ENCODE measurements at regions not wholly inside any gene's neighbourhood (a gene's known extent, or its start where the extent isn't known, plus 50 kb on each side); places are given as distances from the start of the nearest gene placed in this dataset.

DNA sequence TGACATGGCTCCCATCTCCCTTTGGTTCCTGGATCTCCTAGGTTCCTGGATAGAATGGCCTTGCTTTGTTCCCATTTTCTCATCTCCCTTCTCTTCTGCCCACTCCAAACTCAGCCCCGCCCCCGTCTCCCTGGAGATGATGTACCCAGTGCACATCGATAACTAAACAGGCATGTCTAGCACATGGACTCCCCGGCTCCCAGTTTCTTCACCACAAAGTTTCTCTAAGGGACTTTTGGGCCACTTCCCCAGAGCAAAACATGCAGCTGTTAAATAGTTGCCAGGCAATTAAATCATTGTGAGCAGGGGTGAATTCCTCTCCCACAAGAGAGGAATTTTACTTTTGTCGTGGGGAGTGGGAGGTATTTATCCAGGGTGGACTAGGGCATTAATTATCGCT is 259.0 kb downstream of the GADD45G start:
- ChIA-PET RAD21 (ENCODE audit: unreplicated experiment) (interaction anchor here (1.2 to 1.3 kb wide), 2 partner anchors 10 to 121 kb away, joined by 3 read pairs; no protein-coding TSS in a partner anchor), POLR2A (no interaction called here)

More for the DNA sequence above, 259.0 kb downstream of the GADD45G start:
- no peak overlapping the region for H3K4me3 ChIP-seq
- in situ Hi-C loops (cut with MboI) (no loop called here), intact Hi-C loops (cut with micrococcal nuclease; ENCODE audit: unreplicated experiment) (no loop called here)
- no peaks in the 10 kb centered on the region; a peak in 1 of 4 replicates for H3K27me3 ChIP-seq (replicated peaks in 1 of 2; ENCODE audit: control insufficient read depth in 2 of 2, insufficient read depth in 2 of 2, low read length in 1 of 2)
- no peak overlapping the region for H3K27ac ChIP-seq (ENCODE audit: control insufficient read depth, insufficient read depth)
- H3K9ac ChIP-seq (ENCODE audit: control insufficient read depth, insufficient read depth, low read length) = no peak overlapping the region
- peak; percentile 35; the same call in 2 of the 3 replicates for ATAC-seq
- no peak overlapping the region for H3K4me2 ChIP-seq (ENCODE audit: control insufficient read depth, insufficient read depth)
- no peak overlapping the region for H2AFZ ChIP-seq (ENCODE audit: control insufficient read depth, low read depth, low read length)
- no peak for DNase-seq (ENCODE audit: low read depth, low spot score)
- ChIA-PET CTCF (no interaction called here), SMC1A (ENCODE audit: uncharacterized antibody, unreplicated experiment) (interaction anchor here (1.4 kb wide), 1 partner anchor 248 kb away, joined by 3 read pairs; no protein-coding TSS in a partner anchor)
- TF ChIP-seq CBX5 (IDR thresholded peaks at IDR 0.05; ENCODE audit: low read depth) = no peak
- TF ChIP-seq GATAD2B (conservative IDR thresholded peaks at IDR 0.05; ENCODE audit: low read depth) = 0 out of 2 replicates have a peak, but pooled peaks have one; percentile 29
- no peak for TF ChIP-seq ZNF217 (IDR thresholded peaks at IDR 0.05)
- no peak for TF ChIP-seq KLF5 (IDR thresholded peaks at IDR 0.05; ENCODE audit: partially characterized antibody)
- TF ChIP-seq HDGF (IDR thresholded peaks at IDR 0.05) = no peak
- TF ChIP-seq, protein P1, sequence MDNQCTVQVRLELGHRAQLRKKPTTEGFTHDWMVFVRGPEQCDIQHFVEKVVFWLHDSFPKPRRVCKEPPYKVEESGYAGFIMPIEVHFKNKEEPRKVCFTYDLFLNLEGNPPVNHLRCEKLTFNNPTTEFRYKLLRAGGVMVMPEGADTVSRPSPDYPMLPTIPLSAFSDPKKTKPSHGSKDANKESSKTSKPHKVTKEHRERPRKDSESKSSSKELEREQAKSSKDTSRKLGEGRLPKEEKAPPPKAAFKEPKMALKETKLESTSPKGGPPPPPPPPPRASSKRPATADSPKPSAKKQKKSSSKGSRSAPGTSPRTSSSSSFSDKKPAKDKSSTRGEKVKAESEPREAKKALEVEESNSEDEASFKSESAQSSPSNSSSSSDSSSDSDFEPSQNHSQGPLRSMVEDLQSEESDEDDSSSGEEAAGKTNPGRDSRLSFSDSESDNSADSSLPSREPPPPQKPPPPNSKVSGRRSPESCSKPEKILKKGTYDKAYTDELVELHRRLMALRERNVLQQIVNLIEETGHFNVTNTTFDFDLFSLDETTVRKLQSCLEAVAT (IDR thresholded peaks at IDR 0.05) = 0 out of 2 replicates have a peak, but pooled peaks have one; percentile 44
- no peak for TF ChIP-seq RCOR1 (conservative IDR thresholded peaks at IDR 0.05; ENCODE audit: low read depth, low read length)
- no peak for TF ChIP-seq RAD21 (IDR thresholded peaks at IDR 0.05; ENCODE audit: insufficient read depth, low read depth, low read length)
- TF ChIP-seq MTA2 (IDR thresholded peaks at IDR 0.05; ENCODE audit: low read depth) = 0 out of 2 replicates have a peak, but pooled peaks have one; percentile 10
- TF ChIP-seq MYB (IDR thresholded peaks at IDR 0.05; ENCODE audit: borderline replicate concordance, low read depth, low read length) = no peak
- no peak for TF ChIP-seq ZBED1 (IDR thresholded peaks at IDR 0.05; ENCODE audit: borderline replicate concordance)
- TF ChIP-seq TCF12 (IDR thresholded peaks at IDR 0.05; ENCODE audit: low read depth, low read length) = no peak
- no peak for TF ChIP-seq YBX1 (IDR thresholded peaks at IDR 0.05)
- peak; percentile 14 for TF ChIP-seq MEF2B (IDR thresholded peaks at IDR 0.05; ENCODE audit: partially characterized antibody, poor library complexity, severe bottlenecking)
- no peak for TF ChIP-seq EP300 (IDR thresholded peaks at IDR 0.05; ENCODE audit: borderline replicate concordance in 1 of 2, control insufficient read depth in 1 of 2, low read depth in 2 of 2, low read length in 2 of 2)
- TF ChIP-seq, protein P2, sequence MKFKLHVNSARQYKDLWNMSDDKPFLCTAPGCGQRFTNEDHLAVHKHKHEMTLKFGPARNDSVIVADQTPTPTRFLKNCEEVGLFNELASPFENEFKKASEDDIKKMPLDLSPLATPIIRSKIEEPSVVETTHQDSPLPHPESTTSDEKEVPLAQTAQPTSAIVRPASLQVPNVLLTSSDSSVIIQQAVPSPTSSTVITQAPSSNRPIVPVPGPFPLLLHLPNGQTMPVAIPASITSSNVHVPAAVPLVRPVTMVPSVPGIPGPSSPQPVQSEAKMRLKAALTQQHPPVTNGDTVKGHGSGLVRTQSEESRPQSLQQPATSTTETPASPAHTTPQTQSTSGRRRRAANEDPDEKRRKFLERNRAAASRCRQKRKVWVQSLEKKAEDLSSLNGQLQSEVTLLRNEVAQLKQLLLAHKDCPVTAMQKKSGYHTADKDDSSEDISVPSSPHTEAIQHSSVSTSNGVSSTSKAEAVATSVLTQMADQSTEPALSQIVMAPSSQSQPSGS (IDR thresholded peaks at IDR 0.05; ENCODE audit: low read length) = no peak
- no peak for TF ChIP-seq HCFC1 (IDR thresholded peaks at IDR 0.05; ENCODE audit: low read length)
- TF ChIP-seq IKZF1 (conservative IDR thresholded peaks at IDR 0.05) = peak; percentile 54; the same call in 1 of the 2 replicates
- TF ChIP-seq SP1 (IDR thresholded peaks at IDR 0.05; ENCODE audit: low read depth, low read length) = no peak
- TF ChIP-seq CREB1 (IDR thresholded peaks at IDR 0.05; ENCODE audit: low read depth) = no peak
- peak in 1 of 2 experiments; percentile 35; a peak in 2 of 4 replicates for TF ChIP-seq IKZF2 (IDR thresholded peaks at IDR 0.05)
- no peak for TF ChIP-seq TCF7 (IDR thresholded peaks at IDR 0.05; ENCODE audit: borderline replicate concordance)
- TF ChIP-seq, protein P3, sequence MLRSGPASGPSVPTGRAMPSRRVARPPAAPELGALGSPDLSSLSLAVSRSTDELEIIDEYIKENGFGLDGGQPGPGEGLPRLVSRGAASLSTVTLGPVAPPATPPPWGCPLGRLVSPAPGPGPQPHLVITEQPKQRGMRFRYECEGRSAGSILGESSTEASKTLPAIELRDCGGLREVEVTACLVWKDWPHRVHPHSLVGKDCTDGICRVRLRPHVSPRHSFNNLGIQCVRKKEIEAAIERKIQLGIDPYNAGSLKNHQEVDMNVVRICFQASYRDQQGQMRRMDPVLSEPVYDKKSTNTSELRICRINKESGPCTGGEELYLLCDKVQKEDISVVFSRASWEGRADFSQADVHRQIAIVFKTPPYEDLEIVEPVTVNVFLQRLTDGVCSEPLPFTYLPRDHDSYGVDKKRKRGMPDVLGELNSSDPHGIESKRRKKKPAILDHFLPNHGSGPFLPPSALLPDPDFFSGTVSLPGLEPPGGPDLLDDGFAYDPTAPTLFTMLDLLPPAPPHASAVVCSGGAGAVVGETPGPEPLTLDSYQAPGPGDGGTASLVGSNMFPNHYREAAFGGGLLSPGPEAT (IDR thresholded peaks at IDR 0.05; ENCODE audit: low read depth) = peak; percentile 50; the same call in 1 of the 2 replicates
- H3K79me2 ChIP-seq (ENCODE audit: control insufficient read depth, insufficient read depth, low read length) = no peaks in the 10 kb centered on the region
- no TSS peak for BruUV-seq (replicated peaks)
- H4K20me1 ChIP-seq (ENCODE audit: control insufficient read depth, insufficient read depth) = no peaks in the 10 kb centered on the region
- no peaks in the 10 kb centered on the region for H3K36me3 ChIP-seq (ENCODE audit: control insufficient read depth in 2 of 2, insufficient read depth in 2 of 2, low read length in 1 of 2)
- H3K9me3 ChIP-seq (replicated peaks; ENCODE audit: control insufficient read depth, insufficient read depth, low read length) = no peaks in the 10 kb centered on the region
- H3K4me1 ChIP-seq (ENCODE audit: control insufficient read depth, insufficient read depth, low read length) = no peaks in the 10 kb centered on the region
- no peak for FAIRE-seq
- 22% methylated on average over 6 of the region's 6 CpGs for WGBS (ENCODE audit: insufficient coverage, insufficient replicate concordance, low lambda C conversion rate, missing lambda C conversion rate)
